ENCODE measurements at regions not wholly inside any gene's neighbourhood (a gene's known extent, or its start where the extent isn't known, plus 50 kb on each side); places are given as distances from the start of the nearest gene placed in this dataset.
"Not testable (repeated sequence)": the region's sequence is repeated elsewhere in the genome, so short reads cannot be mapped to it uniquely, and the experiment has no call there.

GRCh38 chr15:22699881-22700280 lies 86.6 kb upstream of the NIPA1 start:
- not testable (repeated sequence) for TF ChIP-seq SPI1, TAF1, POLR2A, POLR2AphosphoS5 (IDR thresholded peaks at IDR 0.05; ENCODE audit: low read depth, low read length)

All from GM12891 (cell line).